H1 (cell line): ENCODE measurements at regions not wholly inside any gene's neighbourhood (a gene's known extent, or its start where the extent isn't known, plus 50 kb on each side); places are given as distances from the start of the nearest gene placed in this dataset.

Experiments used
- HDAC2 ChIP-seq, 2 experiments: fragments of 300-600 bp in 1 of 2; sonication (generic) in 1 of 2; IDR thresholded peaks; 2 replicates each; pipeline ENCODE4 v1.6.1; 2011 to 2012; ENCODE audit warnings: low read depth in 2 of 2, low read length in 2 of 2, mild to moderate bottlenecking in 2 of 2, moderate library complexity in 2 of 2, borderline replicate concordance in 1 of 2, inconsistent platforms in 1 of 2

GRCh38 chr2:239805043-239805329 lies 220.2 kb downstream of the NDUFA10 start (continued):
- no peak for TF ChIP-seq HDAC2 (IDR thresholded peaks at IDR 0.05; ENCODE audit: borderline replicate concordance in 1 of 2, low read depth in 2 of 2, low read length in 2 of 2)
